ENCODE measurements at regions not wholly inside any gene's neighbourhood (a gene's known extent, or its start where the extent isn't known, plus 50 kb on each side); places are given as distances from the start of the nearest gene placed in this dataset.

DNA sequence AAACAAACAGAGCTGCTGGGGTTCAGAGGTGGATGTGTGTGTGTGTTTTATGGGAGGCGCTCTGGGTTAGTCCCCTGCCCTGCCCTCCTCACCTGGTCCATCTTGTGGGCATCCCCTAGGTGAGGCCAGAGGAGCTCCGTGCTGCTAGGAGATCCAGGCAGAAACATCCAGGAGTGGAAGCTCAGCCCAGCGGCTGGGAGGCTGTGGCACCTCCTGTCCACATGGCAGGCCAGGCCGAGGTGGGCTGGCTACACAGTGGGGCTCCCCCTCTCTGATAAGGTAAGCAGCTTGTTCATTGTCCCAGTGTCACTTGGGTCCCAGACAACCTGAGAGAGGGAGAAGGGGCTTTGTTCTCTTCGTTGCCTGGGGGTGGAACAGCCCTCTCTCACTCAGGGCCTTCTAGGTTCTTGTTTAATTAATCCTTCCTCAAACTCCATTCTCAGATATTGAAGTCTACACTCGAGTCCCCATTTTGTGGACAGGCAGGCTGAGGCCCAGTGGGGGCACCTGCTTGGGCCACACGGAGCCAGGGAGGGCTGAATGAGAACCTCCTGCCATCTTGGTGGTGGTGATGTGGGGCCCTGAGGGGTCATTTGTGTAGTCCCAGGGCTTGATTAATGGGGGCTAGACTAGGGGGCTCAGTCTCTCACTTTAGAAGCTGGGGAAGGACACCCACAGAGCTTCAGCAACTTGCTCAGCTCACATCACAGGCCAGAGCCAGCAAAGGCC lies 216.8 kb upstream of the GPR26 start:
- DNase-seq (ENCODE audit: low read depth in 1 of 2, low spot score in 2 of 2) (no peak), FAIRE-seq (no peak)
- Histone ChIP-seq H4K20me1 (replicated peaks in 1 of 2; ENCODE audit: control insufficient read depth in 1 of 2, insufficient read depth in 2 of 2, low read length in 2 of 2) (no peaks in the 10 kb centered on the region), H2BK20ac (ENCODE audit: low read length) (no peak overlapping the region), H3K4me1 (replicated peaks in 1 of 4; ENCODE audit: control insufficient read depth in 3 of 4, insufficient read depth in 4 of 4, low read length in 3 of 4) (no peaks in the 10 kb centered on the region), H3K9me3 (ENCODE audit: insufficient read depth in 2 of 2, low read depth in 1 of 2, low read length in 1 of 2) (no peaks in the 10 kb centered on the region), H3K36me3 (ENCODE audit: control insufficient read depth in 2 of 4, insufficient read depth in 4 of 4, low read length in 3 of 4) (no peaks in the 10 kb centered on the region), H2BK12ac (ENCODE audit: low read depth, low read length) (no peak overlapping the region), H3K18ac (ENCODE audit: extremely low read depth, low read length) (no peak overlapping the region), H3K23me2 (ENCODE audit: low read depth, low read length) (no peaks in the 10 kb centered on the region), H4K5ac (ENCODE audit: insufficient read length, low read depth, low read length) (no peak overlapping the region), H3K27me3 (replicated peaks in 1 of 4; ENCODE audit: control insufficient read depth in 3 of 4, extremely low read depth in 1 of 4, insufficient read depth in 3 of 4, low read length in 3 of 4) (no peaks in the 10 kb centered on the region), H3K4me3 (ENCODE audit: extremely low read depth in 1 of 4, insufficient read depth in 2 of 4, low read depth in 3 of 4, low read length in 4 of 4) (no peak overlapping the region), H3K4ac (replicated peaks; ENCODE audit: insufficient read length, low read depth, low read length) (no peak overlapping the region), H2BK5ac (ENCODE audit: low read depth, low read length) (no peak overlapping the region), H3K56ac (replicated peaks; ENCODE audit: insufficient read length, low read depth, low read length) (no peak overlapping the region), H2AFZ (ENCODE audit: low read length) (no peak overlapping the region), H4K91ac (replicated peaks; ENCODE audit: insufficient read length, low read length) (no peak overlapping the region), H4K8ac (ENCODE audit: extremely low read depth, insufficient read depth, low read length) (no peak overlapping the region), H3K27ac (ENCODE audit: low read depth, low read length) (no peak overlapping the region), H3K4me2 (ENCODE audit: insufficient read depth in 1 of 2, low read depth in 2 of 2, low read length in 2 of 2) (no peak overlapping the region), H3K9ac (replicated peaks in 1 of 4; ENCODE audit: extremely low read depth in 1 of 4, low read depth in 3 of 4, low read length in 3 of 4) (no peak overlapping the region), H2BK120ac (replicated peaks; ENCODE audit: low read depth, low read length) (no peak overlapping the region), H3K79me1 (ENCODE audit: low read depth, low read length) (no peaks in the 10 kb centered on the region), H2BK15ac (ENCODE audit: low read length) (0 out of 2 replicates have a peak overlapping the region, but pooled peaks have one; percentile 35), H3K23ac (ENCODE audit: insufficient read length) (no peak overlapping the region), H3K79me2 (ENCODE audit: control insufficient read depth in 1 of 2, insufficient read depth in 2 of 2, low read length in 2 of 2) (no peaks in the 10 kb centered on the region), H2AK5ac (ENCODE audit: low read depth, low read length) (no peak overlapping the region), H3K14ac (ENCODE audit: insufficient read length) (no peak overlapping the region)
- CTCF ChIA-PET (ENCODE audit: partially characterized antibody), result interaction anchor here (0.8 to 1.6 kb wide), 8 partner anchors 10 to 406 kb away, joined by 3 to 4 read pairs (median 3); no protein-coding TSS in a partner anchor
- WGBS, 2 experiments (ENCODE audit: extremely low coverage in 1 of 2, insufficient coverage in 1 of 2, insufficient read length in 1 of 2, insufficient replicate concordance in 2 of 2, low coverage in 1 of 2, low lambda C conversion rate in 2 of 2, missing lambda C conversion rate in 1 of 2), result 82% methylated on average over 7 of the region's 7 CpGs; no CpG with 5 or more reads in 1 of the 2 experiments
- POLR2A ChIA-PET (ENCODE audit: partially characterized antibody), result no interaction called here
- TF ChIP-seq JUN (IDR thresholded peaks at IDR 0.05; ENCODE audit: low read depth, low read length), result no peak
- no peak for TF ChIP-seq TCF12 (IDR thresholded peaks at IDR 0.05; ENCODE audit: low read depth, low read length)
- TF ChIP-seq SP1 (IDR thresholded peaks at IDR 0.05; ENCODE audit: low read depth, low read length), result no peak
- TF ChIP-seq, protein P1, sequence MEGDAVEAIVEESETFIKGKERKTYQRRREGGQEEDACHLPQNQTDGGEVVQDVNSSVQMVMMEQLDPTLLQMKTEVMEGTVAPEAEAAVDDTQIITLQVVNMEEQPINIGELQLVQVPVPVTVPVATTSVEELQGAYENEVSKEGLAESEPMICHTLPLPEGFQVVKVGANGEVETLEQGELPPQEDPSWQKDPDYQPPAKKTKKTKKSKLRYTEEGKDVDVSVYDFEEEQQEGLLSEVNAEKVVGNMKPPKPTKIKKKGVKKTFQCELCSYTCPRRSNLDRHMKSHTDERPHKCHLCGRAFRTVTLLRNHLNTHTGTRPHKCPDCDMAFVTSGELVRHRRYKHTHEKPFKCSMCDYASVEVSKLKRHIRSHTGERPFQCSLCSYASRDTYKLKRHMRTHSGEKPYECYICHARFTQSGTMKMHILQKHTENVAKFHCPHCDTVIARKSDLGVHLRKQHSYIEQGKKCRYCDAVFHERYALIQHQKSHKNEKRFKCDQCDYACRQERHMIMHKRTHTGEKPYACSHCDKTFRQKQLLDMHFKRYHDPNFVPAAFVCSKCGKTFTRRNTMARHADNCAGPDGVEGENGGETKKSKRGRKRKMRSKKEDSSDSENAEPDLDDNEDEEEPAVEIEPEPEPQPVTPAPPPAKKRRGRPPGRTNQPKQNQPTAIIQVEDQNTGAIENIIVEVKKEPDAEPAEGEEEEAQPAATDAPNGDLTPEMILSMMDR (IDR thresholded peaks at IDR 0.05; ENCODE audit: control extremely low read depth in 1 of 3, insufficient read depth in 1 of 3, low read depth in 1 of 3, low read length in 3 of 3), result no peak
- no peak for TF ChIP-seq POU5F1 (IDR thresholded peaks at IDR 0.05; ENCODE audit: low read depth, low read length)
- no peak for TF ChIP-seq CREB1 (IDR thresholded peaks at IDR 0.05)
- TF ChIP-seq TAF1 (IDR thresholded peaks at IDR 0.05; ENCODE audit: low read depth, low read length), result no peak
- TF ChIP-seq CHD1 (IDR thresholded peaks at IDR 0.05; ENCODE audit: low read depth, low read length), result no peak
- no peak for TF ChIP-seq POLR2A (IDR thresholded peaks at IDR 0.05; ENCODE audit: control extremely low read depth in 1 of 2, low read depth in 2 of 2, low read length in 2 of 2)

Data from H1 (cell line).